Colonic mucosa (tissue), 4 donors: ENCODE measurements at regions not wholly inside any gene's neighbourhood (a gene's known extent, or its start where the extent isn't known, plus 50 kb on each side); places are given as distances from the start of the nearest gene placed in this dataset.
"Not testable (repeated sequence)": the region's sequence is repeated elsewhere in the genome, so short reads cannot be mapped to it uniquely, and the experiment has no call there.

Experiments
- DNase-seq: peaks from one replicate; pipeline ENCODE4 v3.0.0-alpha.2; 2020
- H3K27ac ChIP-seq: fragments of 200-600 bp; one replicate; pipeline ENCODE4 v1.8.0; 2021
- H3K27me3 ChIP-seq: fragments of 200-600 bp; one replicate; pipeline ENCODE4 v1.8.0; 2021
- H3K36me3 ChIP-seq: fragments of 200-600 bp; one replicate; pipeline ENCODE4 v1.8.0; 2021
- H3K4me1 ChIP-seq: fragments of 200-600 bp; one replicate; pipeline ENCODE4 v1.8.0; 2021; ENCODE audit warnings: mild to moderate bottlenecking
- H3K4me3 ChIP-seq: fragments of 200-600 bp; one replicate; pipeline ENCODE4 v1.8.0; 2021
- H3K9ac ChIP-seq, 2 donors: one replicate each; pipeline ENCODE4 v1.7.0; 2013; ENCODE audit warnings: control low read depth in 2 of 2, low read depth in 2 of 2, low read length in 2 of 2
- H3K9me3 ChIP-seq: fragments of 200-600 bp; one replicate; pipeline ENCODE4 v1.8.0; 2021
- CTCF ChIP-seq: fragments of 200-600 bp; IDR thresholded peaks from one replicate; pipeline ENCODE4 v1.8.0; 2022; ENCODE audit warnings: antibody characterized with exemption, mild to moderate bottlenecking
- intact Hi-C: fragments of 100-400 bp; cut with DNase I; formaldehyde crosslinking; loops from one replicate; pipeline ENCODE4 v1.14.1; 2022
- donor health status: healthy.
- donor health status: DM: no; HTN: no; CAD: no.
- donor health status: DM: no; HTN: no; CAD: no.

- Histone ChIP-seq H3K36me3 (no peaks in the 10 kb centered on the region), H3K9ac (no peak overlapping the region), H3K27ac (no peak overlapping the region), H3K27me3 (no peaks in the 10 kb centered on the region), H3K4me3 (no peak overlapping the region), H3K9me3 (no peaks in the 10 kb centered on the region), H3K4me1 (no peaks in the 10 kb centered on the region)
- no peak for TF ChIP-seq CTCF
- intact Hi-C loops = no loop called here
- no peak for DNase-seq
Measured at GRCh38 chr5:101662263-101662662, 633.8 kb downstream of the SLCO4C1 start.

GRCh38 chr5:101658433-101658832 is 637.7 kb downstream of the SLCO4C1 start:
- no peak for DNase-seq
- Histone ChIP-seq H3K9ac (no peak overlapping the region), H3K27ac (no peak overlapping the region), H3K4me3 (no peak overlapping the region), H3K9me3 (no peaks in the 10 kb centered on the region), H3K4me1 (no peaks in the 10 kb centered on the region), H3K36me3 (no peaks in the 10 kb centered on the region), H3K27me3 (no peaks in the 10 kb centered on the region)
- intact Hi-C loops = no loop called here
- no peak for TF ChIP-seq CTCF

- TF ChIP-seq CTCF = no peak
- Histone ChIP-seq H3K4me1 (no peaks in the 10 kb centered on the region), H3K9me3 (no peaks in the 10 kb centered on the region), H3K27ac (no peak overlapping the region), H3K36me3 (no peaks in the 10 kb centered on the region), H3K9ac (no peak overlapping the region), H3K4me3 (no peak overlapping the region), H3K27me3 (no peaks in the 10 kb centered on the region)
- no peak for DNase-seq
- intact Hi-C loops = no loop called here
Measured at GRCh38 chr5:101653996-101654395, 642.1 kb downstream of the SLCO4C1 start.

- Histone ChIP-seq H3K9me3 (no peaks in the 10 kb centered on the region), H3K9ac (no peak overlapping the region), H3K4me1 (no peaks in the 10 kb centered on the region), H3K27ac (no peak overlapping the region), H3K4me3 (no peak overlapping the region), H3K36me3 (no peaks in the 10 kb centered on the region), H3K27me3 (no peaks in the 10 kb centered on the region)
- intact Hi-C loops = no loop called here
- no peak for DNase-seq
- TF ChIP-seq CTCF = no peak
Measured at GRCh38 chr5:101647861-101648260, 648.2 kb downstream of the SLCO4C1 start.

- TF ChIP-seq CTCF = no peak
- no peak for DNase-seq
- no peaks in the 10 kb centered on the region for H3K27me3 ChIP-seq
- no peaks in the 10 kb centered on the region for H3K4me1 ChIP-seq
- H3K9ac ChIP-seq = no peak overlapping the region
- no peaks in the 10 kb centered on the region for H3K36me3 ChIP-seq
- no peak overlapping the region for H3K27ac ChIP-seq
- H3K9me3 ChIP-seq = no peaks in the 10 kb centered on the region
- intact Hi-C loops = no loop called here
- H3K4me3 ChIP-seq = no peak overlapping the region
Measured at GRCh38 chr5:101643794-101644193, 652.3 kb downstream of the SLCO4C1 start.

GRCh38 chr5:101637599-101637998 is 658.5 kb downstream of the SLCO4C1 start:
- TF ChIP-seq CTCF = no peak
- no peaks in the 10 kb centered on the region for H3K27me3 ChIP-seq
- intact Hi-C loops = no loop called here
- H3K9me3 ChIP-seq = no peaks in the 10 kb centered on the region
- no peaks in the 10 kb centered on the region for H3K36me3 ChIP-seq
- no peak overlapping the region for H3K27ac ChIP-seq
- no peaks in the 10 kb centered on the region for H3K4me1 ChIP-seq
- H3K9ac ChIP-seq = no peak overlapping the region
- no peak for DNase-seq
- no peak overlapping the region for H3K4me3 ChIP-seq

- H3K4me1 ChIP-seq, H3K27me3 ChIP-seq, H3K36me3 ChIP-seq, H3K4me3 ChIP-seq, H3K9ac ChIP-seq, DNase-seq, intact Hi-C loops, H3K9me3 ChIP-seq, H3K27ac ChIP-seq: not testable (repeated sequence)
Measured at GRCh38 chr5:101627770-101628169, 668.3 kb downstream of the SLCO4C1 start.
